HG02623 (cell line): ENCODE measurements at regions not wholly inside any gene's neighbourhood (a gene's known extent, or its start where the extent isn't known, plus 50 kb on each side); places are given as distances from the start of the nearest gene placed in this dataset.

Experiments used
- ATAC-seq: cut with Tn5 transposase; IDR thresholded peaks from one replicate; pipeline ENCODE4 v1.9.1; 2021; ENCODE audit warnings: moderate library complexity; ENCODE audit not compliant: unreplicated experiment

- ATAC-seq: no peak
These were observed 279.6 kb upstream of the JARID2 start for GRCh38 chr6:14966096-14966905.

DNA sequence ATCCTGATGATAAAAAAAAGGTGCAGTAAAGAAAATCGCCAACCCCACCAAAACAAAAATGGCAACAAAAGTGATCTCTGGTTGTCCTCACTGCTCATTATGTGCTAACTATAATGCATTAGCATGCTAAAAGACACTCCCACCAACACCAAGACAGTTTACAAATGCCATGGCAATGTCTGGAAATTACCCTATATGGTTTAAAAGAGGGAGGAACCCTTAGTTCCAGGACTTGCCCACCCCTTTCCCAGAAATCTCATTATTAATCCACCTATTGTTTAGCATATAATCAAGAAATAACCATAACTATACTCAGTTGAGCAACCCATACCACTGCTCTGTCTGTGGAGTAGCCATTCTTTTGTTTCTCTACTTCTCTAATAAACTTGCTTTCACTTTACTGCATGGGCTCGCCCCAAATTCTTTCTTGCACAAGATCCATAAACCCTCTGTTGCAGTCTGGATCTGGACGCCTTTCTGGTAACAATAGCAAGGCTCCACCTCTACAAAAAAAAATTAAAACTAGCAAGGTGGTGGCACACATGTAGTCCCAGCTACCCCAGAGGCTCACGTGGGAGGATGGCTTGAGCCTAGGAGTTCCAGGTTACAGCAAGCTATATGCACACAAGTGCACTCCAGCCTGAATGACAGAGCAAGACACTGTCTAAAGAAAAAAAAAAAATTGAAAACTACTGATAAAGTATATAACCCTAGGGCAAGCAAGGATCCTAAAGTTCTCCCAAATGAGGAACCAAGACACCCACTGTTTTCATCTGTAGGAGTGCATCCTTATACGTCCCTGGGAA, 278.8 kb upstream of the JARID2 start:
- no peak for ATAC-seq

- ATAC-seq: no peak
These were observed 277.7 kb upstream of the JARID2 start for GRCh38 chr6:14968056-14968637.

- ATAC-seq: no peak
These were observed 276.7 kb upstream of the JARID2 start for GRCh38 chr6:14969126-14969525.

DNA sequence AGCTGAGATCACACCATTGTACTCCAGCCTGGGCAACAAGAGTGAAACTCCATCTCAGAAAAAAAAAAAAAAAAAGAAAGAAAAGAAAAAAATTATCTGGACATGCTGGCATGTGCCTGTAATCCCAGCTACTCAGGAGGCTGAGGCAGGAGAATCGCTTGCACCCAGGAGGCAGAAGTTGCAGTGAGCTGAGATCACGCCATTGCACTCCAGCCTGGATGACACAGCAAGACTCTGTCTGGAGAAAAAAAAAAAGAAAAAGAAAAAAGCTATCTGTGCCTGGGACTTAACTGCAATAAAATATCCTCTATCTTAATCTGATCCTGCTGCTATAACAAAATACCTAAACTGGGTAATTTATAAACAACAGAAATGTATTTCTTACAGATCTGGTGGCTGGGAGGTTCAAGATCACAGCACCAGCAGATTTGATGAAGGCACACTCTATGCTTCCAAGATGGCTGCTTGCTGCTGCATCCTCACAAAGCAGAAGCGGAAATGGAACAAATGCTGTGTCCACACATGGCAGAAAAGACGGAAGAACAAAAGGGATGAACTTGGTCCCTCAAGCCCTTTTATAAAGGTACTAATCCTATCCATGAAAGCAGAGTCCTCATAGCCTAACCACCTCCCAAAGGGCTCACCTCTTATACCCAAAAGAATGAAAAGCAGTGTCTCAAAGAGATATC, 273.3 kb upstream of the JARID2 start:
- no peak for ATAC-seq

DNA sequence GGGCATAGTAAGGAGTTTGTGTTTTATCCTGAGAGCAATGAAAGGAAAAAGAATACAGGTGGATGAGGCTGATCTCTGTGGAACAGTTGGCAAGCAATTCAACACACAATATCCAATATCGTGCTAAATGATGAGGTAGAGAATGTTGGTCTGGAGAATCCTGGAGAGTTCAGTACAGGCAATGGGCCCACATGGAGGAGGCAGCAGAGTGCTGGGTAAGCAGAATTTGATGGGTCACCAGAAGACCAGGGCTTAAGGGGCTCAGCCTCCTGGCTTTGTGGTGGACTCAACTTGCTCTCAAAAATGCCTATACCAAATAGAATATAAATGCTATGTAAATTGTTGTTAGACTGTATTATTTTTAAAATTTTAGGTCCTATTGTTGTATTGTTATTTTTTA, 271.5 kb upstream of the JARID2 start:
- ATAC-seq: no peak

GRCh38 chr6:14974792-14975470, 270.9 kb upstream of the JARID2 start:
- ATAC-seq: no peak

- no peak for ATAC-seq
These were observed 270.4 kb upstream of the JARID2 start for GRCh38 chr6:14975471-14975817.

DNA sequence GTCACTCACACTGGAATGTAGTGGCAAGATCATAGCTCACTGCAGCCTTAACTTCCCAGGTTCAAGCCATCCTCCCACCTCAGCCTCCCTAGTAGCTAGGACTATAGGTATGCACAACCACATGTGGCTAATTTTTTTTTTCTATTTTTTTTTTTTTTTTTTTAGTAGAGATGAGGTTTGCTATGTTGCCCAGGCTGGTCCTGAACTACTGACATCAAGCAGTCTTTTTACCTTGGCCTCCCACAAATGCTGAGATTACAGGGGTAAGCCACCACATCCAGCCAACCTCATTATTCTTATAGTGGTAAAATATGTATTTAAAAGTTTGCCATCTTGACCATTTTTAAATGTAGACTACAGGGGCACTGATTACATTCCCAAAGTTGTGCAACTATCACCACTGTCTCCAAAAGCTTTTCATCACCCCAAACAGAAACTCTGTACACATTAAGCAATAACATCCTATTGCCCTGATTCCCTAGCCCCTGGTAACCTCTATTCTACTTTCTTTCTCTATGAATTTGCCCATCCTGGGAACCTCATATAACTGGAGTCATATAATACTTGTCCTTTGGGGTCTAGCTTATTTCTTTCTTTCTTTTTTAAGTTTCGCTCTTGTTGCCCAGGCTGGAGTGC, 268.0 kb upstream of the JARID2 start:
- ATAC-seq: no peak

- no peak for ATAC-seq
These were observed 263.9 kb upstream of the JARID2 start for GRCh38 chr6:14981960-14982359.

DNA sequence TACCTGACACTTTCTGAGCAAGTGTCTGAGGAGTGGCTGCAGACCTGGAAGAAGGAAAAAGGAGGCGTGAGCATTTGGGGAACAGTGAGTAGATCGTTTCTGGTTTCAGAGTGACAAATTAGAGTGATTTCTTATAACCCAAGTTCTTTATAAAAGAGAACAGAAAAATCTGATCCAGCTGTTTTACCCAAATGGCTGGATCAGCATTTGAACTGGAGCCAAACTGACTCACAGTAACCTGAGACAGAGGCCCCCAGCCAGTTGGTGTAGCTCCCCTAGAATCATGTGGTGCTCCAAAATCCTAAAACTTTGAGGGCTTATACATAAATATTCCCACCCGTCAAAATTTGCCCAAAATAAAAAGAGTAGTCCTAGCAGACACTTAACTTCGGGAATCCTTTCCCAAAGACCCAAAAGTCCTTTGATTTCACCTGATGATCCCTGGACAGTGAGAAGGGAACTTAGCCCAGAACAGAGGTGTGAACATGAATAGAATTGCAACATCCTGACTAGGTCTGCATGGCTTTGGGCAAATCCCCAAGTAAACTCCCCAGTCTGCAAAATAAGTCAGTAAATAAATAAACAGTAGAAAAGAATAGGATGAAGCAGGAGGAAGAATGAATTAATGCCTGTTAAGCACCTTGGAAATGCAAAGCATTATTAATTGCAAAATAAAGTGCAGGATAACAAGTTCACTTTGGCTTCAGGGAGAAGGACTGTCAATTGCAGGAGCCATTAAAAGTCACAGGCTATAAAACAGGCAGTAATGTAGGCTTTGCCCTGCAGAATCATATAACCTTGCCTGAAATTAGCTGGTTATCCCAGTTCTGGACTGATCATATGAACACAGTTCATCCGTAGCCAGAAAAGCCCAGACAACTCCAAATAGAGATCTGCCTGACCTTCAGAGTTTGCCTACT, 262.0 kb upstream of the JARID2 start:
- no peak for ATAC-seq

GRCh38 chr6:14984519-14984853, 261.4 kb upstream of the JARID2 start:
- no peak for ATAC-seq

- ATAC-seq: no peak
These were observed 260.5 kb upstream of the JARID2 start for GRCh38 chr6:14985366-14985765.

DNA sequence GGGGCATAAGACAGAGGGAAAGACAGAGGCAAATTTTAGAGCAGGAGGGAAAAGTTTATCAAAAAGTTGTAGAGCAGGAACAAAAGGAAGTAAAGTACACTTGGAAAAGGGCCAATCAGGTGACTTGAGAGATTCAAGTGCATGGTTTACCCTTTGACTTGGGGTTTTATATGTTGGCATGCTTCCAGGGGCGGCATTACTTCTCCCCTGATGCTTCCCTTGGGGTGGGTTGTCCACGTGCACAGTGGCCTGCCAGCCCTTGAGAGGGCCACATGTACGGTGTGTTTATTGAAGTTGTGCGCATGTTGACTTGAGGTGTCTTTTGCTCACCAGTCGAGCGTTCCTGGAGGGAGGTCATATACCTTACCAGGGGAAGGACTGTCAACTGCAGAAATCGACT, 259.5 kb upstream of the JARID2 start:
- no peak for ATAC-seq

- ATAC-seq: no peak
These were observed 258.4 kb upstream of the JARID2 start for GRCh38 chr6:14987490-14987889.

- no peak for ATAC-seq
These were observed 253.5 kb upstream of the JARID2 start for GRCh38 chr6:14992382-14992781.

DNA sequence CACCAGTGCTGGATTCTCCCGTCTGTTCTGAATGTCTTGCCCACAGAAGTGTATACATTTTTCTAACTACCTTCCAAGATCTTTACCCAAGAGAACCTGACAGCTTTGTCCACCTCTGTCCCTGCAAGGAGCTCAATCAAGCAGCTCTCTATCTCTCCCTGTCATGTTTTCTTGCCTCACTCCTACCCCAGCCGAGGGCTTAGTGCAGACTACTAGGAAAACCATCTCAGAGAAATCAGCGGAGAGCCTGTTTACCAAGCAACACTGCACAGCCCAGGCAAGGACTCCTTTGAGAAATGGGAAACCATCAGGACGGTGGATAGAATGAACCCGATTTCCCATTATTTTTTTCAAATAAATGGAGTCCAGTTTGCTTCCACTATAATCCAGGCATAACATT, 250.7 kb upstream of the JARID2 start:
- ATAC-seq: no peak

DNA sequence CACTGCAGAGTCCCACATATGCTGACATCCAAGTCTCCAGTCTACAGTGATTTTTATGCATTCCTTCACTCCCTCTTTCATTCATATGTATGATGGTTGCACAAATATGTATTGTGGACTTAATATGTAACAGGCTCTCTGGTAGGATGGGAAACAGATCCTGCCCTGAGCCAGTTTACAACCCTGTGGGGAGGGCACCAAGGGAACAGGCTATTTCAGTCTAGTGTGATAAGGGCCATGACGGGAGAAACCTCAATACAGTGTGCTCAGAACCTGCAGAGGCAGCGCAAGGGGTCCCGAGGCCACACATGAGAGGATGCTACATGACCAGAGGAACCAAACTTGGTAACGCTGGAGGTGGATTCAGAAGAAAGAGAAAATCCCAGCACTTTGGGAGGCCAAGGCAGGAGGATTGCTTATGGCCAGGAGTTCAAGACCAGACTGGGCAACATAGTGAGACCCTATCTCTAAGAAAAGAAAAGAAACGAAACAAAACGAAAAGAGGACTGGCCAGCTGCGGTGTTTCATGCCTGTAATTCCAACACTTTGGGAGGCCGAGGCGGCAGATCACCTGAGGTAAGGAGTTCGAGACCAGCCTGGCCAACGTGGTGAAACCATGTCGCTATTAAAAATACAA, 249.8 kb upstream of the JARID2 start:
- no peak for ATAC-seq

GRCh38 chr6:14996892-14997291, 249.0 kb upstream of the JARID2 start:
- ATAC-seq: no peak
